Loucy (cell line): ENCODE measurements at regions not wholly inside any gene's neighbourhood (a gene's known extent, or its start where the extent isn't known, plus 50 kb on each side); places are given as distances from the start of the nearest gene placed in this dataset.

Experiments used
- EZH2phosphoT487 ChIP-seq: fragments of 200-600 bp; IDR thresholded peaks from 2 replicates; pipeline ENCODE4 v1.6.1; 2018; ENCODE audit warnings: antibody characterized with exemption, mild to moderate bottlenecking, moderate library complexity, borderline replicate concordance
- TF ChIP-seq, protein P1 (sequence below): fragments of 200-600 bp; sonication (generic); conservative IDR thresholded peaks from 2 replicates; pipeline ENCODE4 v1.5.1; 2014; ENCODE audit warnings: mild to moderate bottlenecking, antibody characterized with exemption, low read length

DNA sequence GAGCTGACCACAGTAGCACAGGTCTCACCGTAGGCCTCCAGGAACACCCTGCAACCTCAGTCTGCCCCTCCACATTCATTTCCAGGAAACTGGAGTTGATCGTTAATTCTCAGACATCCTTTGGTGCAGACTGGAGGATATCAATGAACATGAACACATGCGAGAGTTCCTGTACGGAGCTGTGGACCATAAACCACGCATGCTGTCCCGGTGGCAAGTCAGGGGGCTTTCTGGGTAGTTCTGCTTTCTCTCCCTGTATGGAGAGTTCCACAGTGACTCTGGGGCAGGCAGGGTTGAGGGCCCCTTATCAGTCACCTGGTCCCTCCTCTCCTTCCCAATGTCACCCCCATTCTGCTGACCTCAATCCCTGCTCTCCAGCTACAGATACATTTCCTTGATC lies 55.5 kb upstream of the URI1 start:
- TF ChIP-seq, protein P1, sequence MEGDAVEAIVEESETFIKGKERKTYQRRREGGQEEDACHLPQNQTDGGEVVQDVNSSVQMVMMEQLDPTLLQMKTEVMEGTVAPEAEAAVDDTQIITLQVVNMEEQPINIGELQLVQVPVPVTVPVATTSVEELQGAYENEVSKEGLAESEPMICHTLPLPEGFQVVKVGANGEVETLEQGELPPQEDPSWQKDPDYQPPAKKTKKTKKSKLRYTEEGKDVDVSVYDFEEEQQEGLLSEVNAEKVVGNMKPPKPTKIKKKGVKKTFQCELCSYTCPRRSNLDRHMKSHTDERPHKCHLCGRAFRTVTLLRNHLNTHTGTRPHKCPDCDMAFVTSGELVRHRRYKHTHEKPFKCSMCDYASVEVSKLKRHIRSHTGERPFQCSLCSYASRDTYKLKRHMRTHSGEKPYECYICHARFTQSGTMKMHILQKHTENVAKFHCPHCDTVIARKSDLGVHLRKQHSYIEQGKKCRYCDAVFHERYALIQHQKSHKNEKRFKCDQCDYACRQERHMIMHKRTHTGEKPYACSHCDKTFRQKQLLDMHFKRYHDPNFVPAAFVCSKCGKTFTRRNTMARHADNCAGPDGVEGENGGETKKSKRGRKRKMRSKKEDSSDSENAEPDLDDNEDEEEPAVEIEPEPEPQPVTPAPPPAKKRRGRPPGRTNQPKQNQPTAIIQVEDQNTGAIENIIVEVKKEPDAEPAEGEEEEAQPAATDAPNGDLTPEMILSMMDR = no peak
- TF ChIP-seq EZH2phosphoT487 = no peak
